ENCODE measurements at regions not wholly inside any gene's neighbourhood (a gene's known extent, or its start where the extent isn't known, plus 50 kb on each side); places are given as distances from the start of the nearest gene placed in this dataset.

- ATAC-seq (no peak), FAIRE-seq (no peak), DNase-seq (ENCODE audit: low read depth, low spot score) (no peak)
- POLR2A ChIA-PET = interaction anchor here (0.6 kb wide), 1 partner anchor 8 kb away, joined by 3 read pairs; no protein-coding TSS in a partner anchor
- no peaks in the 10 kb centered on the region for H4K20me1 ChIP-seq (ENCODE audit: control insufficient read depth, insufficient read depth)
- CTCF ChIA-PET = interaction anchor here (1.1 to 1.3 kb wide), 2 partner anchors 10 to 236 kb away, joined by 3 read pairs; no protein-coding TSS in a partner anchor
- no peak overlapping the region for H3K27ac ChIP-seq (ENCODE audit: control insufficient read depth, insufficient read depth)
- H3K9ac ChIP-seq (ENCODE audit: control insufficient read depth, insufficient read depth, low read length) = no peak overlapping the region
- intact Hi-C loops (cut with micrococcal nuclease; ENCODE audit: unreplicated experiment) = no loop called here
- no peaks in the 10 kb centered on the region for H3K4me1 ChIP-seq (ENCODE audit: control insufficient read depth, insufficient read depth, low read length)
- H3K36me3 ChIP-seq (ENCODE audit: control insufficient read depth in 2 of 2, insufficient read depth in 2 of 2, low read length in 1 of 2) = no peaks in the 10 kb centered on the region
- no peaks in the 10 kb centered on the region for H3K27me3 ChIP-seq (replicated peaks in 1 of 2; ENCODE audit: control insufficient read depth in 2 of 2, insufficient read depth in 2 of 2, low read length in 1 of 2)
- BruUV-seq (replicated peaks) = no TSS peak
- no peaks in the 10 kb centered on the region for H3K79me2 ChIP-seq (ENCODE audit: control insufficient read depth, insufficient read depth, low read length)
- SMC1A ChIA-PET (ENCODE audit: uncharacterized antibody, unreplicated experiment) = no interaction called here
- no peak overlapping the region for H2AFZ ChIP-seq (ENCODE audit: control insufficient read depth, low read depth, low read length)
- RAD21 ChIA-PET (ENCODE audit: unreplicated experiment) = no interaction called here
- no peaks in the 10 kb centered on the region for H3K9me3 ChIP-seq (replicated peaks; ENCODE audit: control insufficient read depth, insufficient read depth, low read length)
- TF ChIP-seq TBL1XR1 (IDR thresholded peaks at IDR 0.05; ENCODE audit: low read depth, low read length) = no peak
- H3K4me2 ChIP-seq (ENCODE audit: control insufficient read depth, insufficient read depth) = no peak overlapping the region
- H3K4me3 ChIP-seq = no peak overlapping the region
- 13% methylated on average over 4 of the region's 4 CpGs for WGBS (ENCODE audit: insufficient coverage, insufficient replicate concordance, low lambda C conversion rate, missing lambda C conversion rate)
- in situ Hi-C loops (cut with MboI) = no loop called here
Observed at GRCh38 chr10:120658943-120659885, 191.9 kb upstream of the WDR11 start.

- BruUV-seq (replicated peaks) = no TSS peak
- no peaks in the 10 kb centered on the region for H3K4me1 ChIP-seq (ENCODE audit: control insufficient read depth, insufficient read depth, low read length)
- H2AFZ ChIP-seq (ENCODE audit: control insufficient read depth, low read depth, low read length) = no peak overlapping the region
- no peak overlapping the region for H3K27ac ChIP-seq (ENCODE audit: control insufficient read depth, insufficient read depth)
- H3K4me2 ChIP-seq (ENCODE audit: control insufficient read depth, insufficient read depth) = no peak overlapping the region
- no peaks in the 10 kb centered on the region for H4K20me1 ChIP-seq (ENCODE audit: control insufficient read depth, insufficient read depth)
- in situ Hi-C loops (cut with MboI) (no loop called here), intact Hi-C loops (cut with micrococcal nuclease; ENCODE audit: unreplicated experiment) (no loop called here)
- WGBS (ENCODE audit: insufficient coverage, insufficient replicate concordance, low lambda C conversion rate, missing lambda C conversion rate) = 6% methylated on average over 4 of the region's 4 CpGs
- H3K36me3 ChIP-seq (ENCODE audit: control insufficient read depth in 2 of 2, insufficient read depth in 2 of 2, low read length in 1 of 2) = no peaks in the 10 kb centered on the region
- POLR2A ChIA-PET = no interaction called here
- no peaks in the 10 kb centered on the region for H3K79me2 ChIP-seq (ENCODE audit: control insufficient read depth, insufficient read depth, low read length)
- no peak overlapping the region for H3K4me3 ChIP-seq
- SMC1A ChIA-PET (ENCODE audit: uncharacterized antibody, unreplicated experiment) = no interaction called here
- no peak for FAIRE-seq
- H3K9me3 ChIP-seq (replicated peaks; ENCODE audit: control insufficient read depth, insufficient read depth, low read length) = no peaks in the 10 kb centered on the region
- DNase-seq (ENCODE audit: low read depth, low spot score) = no peak
- no peaks in the 10 kb centered on the region; a peak in 1 of 4 replicates for H3K27me3 ChIP-seq (replicated peaks in 1 of 2; ENCODE audit: control insufficient read depth in 2 of 2, insufficient read depth in 2 of 2, low read length in 1 of 2)
- no peak overlapping the region for H3K9ac ChIP-seq (ENCODE audit: control insufficient read depth, insufficient read depth, low read length)
- RAD21 ChIA-PET (ENCODE audit: unreplicated experiment) = no interaction called here
- ATAC-seq = no peak
- CTCF ChIA-PET = interaction anchor here (0.7 kb wide), 1 partner anchor 403 kb away, joined by 3 read pairs; no protein-coding TSS in a partner anchor
- no peak for TF ChIP-seq E4F1 (IDR thresholded peaks at IDR 0.05; ENCODE audit: borderline replicate concordance, partially characterized antibody)
- no peak for TF ChIP-seq RELB (IDR thresholded peaks at IDR 0.05; ENCODE audit: low read depth)
- TF ChIP-seq SMARCA5 (IDR thresholded peaks at IDR 0.05) = no peak
- no peak for TF ChIP-seq ASH2L (IDR thresholded peaks at IDR 0.05; ENCODE audit: borderline replicate concordance, low read depth)
- TF ChIP-seq YBX1 (IDR thresholded peaks at IDR 0.05) = no peak
- no peak for TF ChIP-seq USF2 (IDR thresholded peaks at IDR 0.05; ENCODE audit: borderline replicate concordance, low read depth, low read length)
- no peak for TF ChIP-seq SIN3A (IDR thresholded peaks at IDR 0.05; ENCODE audit: low read depth, low read length)
Observed at GRCh38 chr10:120666308-120666707, 184.9 kb upstream of the WDR11 start.

Data from GM12878 (cell line).